ENCODE measurements at regions not wholly inside any gene's neighbourhood (a gene's known extent, or its start where the extent isn't known, plus 50 kb on each side); places are given as distances from the start of the nearest gene placed in this dataset.

- no peak for TF ChIP-seq CTCF (IDR thresholded peaks at IDR 0.05)
- H3K4me2 ChIP-seq (ENCODE audit: low read length), result no peak overlapping the region
- H3K79me2 ChIP-seq, result no peaks in the 10 kb centered on the region
- H3K27ac ChIP-seq, result no peak overlapping the region
- H3K36me3 ChIP-seq (ENCODE audit: control insufficient read depth, insufficient read depth, low read length), result no peaks in the 10 kb centered on the region
- H3K4me1 ChIP-seq, result no peaks in the 10 kb centered on the region
- H3K27me3 ChIP-seq (ENCODE audit: control insufficient read depth, insufficient read depth, low read length), result no peaks in the 10 kb centered on the region
- no peak overlapping the region for H3K9ac ChIP-seq
- H3K9me3 ChIP-seq (ENCODE audit: control insufficient read depth, low read length), result no peaks in the 10 kb centered on the region
- no peak overlapping the region for H2AFZ ChIP-seq
- H3K4me3 ChIP-seq (ENCODE audit: low read depth, low read length), result no peak overlapping the region
Observed at GRCh38 chr16:54796211-54796610, 134.5 kb upstream of the IRX5 start.

- no peak overlapping the region for H2AFZ ChIP-seq
- no peak for TF ChIP-seq CTCF (IDR thresholded peaks at IDR 0.05)
- no peak overlapping the region for H3K9ac ChIP-seq
- H3K9me3 ChIP-seq (ENCODE audit: control insufficient read depth, low read length), result no peaks in the 10 kb centered on the region
- H3K27me3 ChIP-seq (ENCODE audit: control insufficient read depth, insufficient read depth, low read length), result no peaks in the 10 kb centered on the region
- no peaks in the 10 kb centered on the region for H3K4me1 ChIP-seq
- no peak overlapping the region for H3K27ac ChIP-seq
- H3K4me2 ChIP-seq (ENCODE audit: low read length), result no peak overlapping the region
- no peak overlapping the region for H3K4me3 ChIP-seq (ENCODE audit: low read depth, low read length)
- H3K36me3 ChIP-seq (ENCODE audit: control insufficient read depth, insufficient read depth, low read length), result no peaks in the 10 kb centered on the region
- no peaks in the 10 kb centered on the region for H3K79me2 ChIP-seq
Observed at GRCh38 chr16:54792811-54793210, 137.9 kb upstream of the IRX5 start.

- Histone ChIP-seq H3K9me3 (ENCODE audit: control insufficient read depth, low read length) (no peaks in the 10 kb centered on the region), H3K36me3 (ENCODE audit: control insufficient read depth, insufficient read depth, low read length) (no peaks in the 10 kb centered on the region), H3K4me2 (ENCODE audit: low read length) (no peak overlapping the region), H3K9ac (no peak overlapping the region), H3K4me1 (no peaks in the 10 kb centered on the region), H3K79me2 (no peaks in the 10 kb centered on the region), H3K4me3 (ENCODE audit: low read depth, low read length) (no peak overlapping the region), H3K27me3 (ENCODE audit: control insufficient read depth, insufficient read depth, low read length) (no peaks in the 10 kb centered on the region), H3K27ac (no peak overlapping the region), H2AFZ (no peak overlapping the region)
- TF ChIP-seq CTCF (IDR thresholded peaks at IDR 0.05), result no peak
Observed at GRCh38 chr16:54787045-54787444, 143.6 kb upstream of the IRX5 start.

GRCh38 chr16:54783980-54784379 lies 146.7 kb upstream of the IRX5 start:
- Histone ChIP-seq H3K27me3 (ENCODE audit: control insufficient read depth, insufficient read depth, low read length) (no peaks in the 10 kb centered on the region), H3K4me2 (ENCODE audit: low read length) (no peak overlapping the region), H3K79me2 (no peaks in the 10 kb centered on the region), H3K36me3 (ENCODE audit: control insufficient read depth, insufficient read depth, low read length) (no peaks in the 10 kb centered on the region), H3K9ac (no peak overlapping the region), H3K27ac (no peak overlapping the region), H2AFZ (no peak overlapping the region), H3K4me3 (ENCODE audit: low read depth, low read length) (no peak overlapping the region), H3K4me1 (no peaks in the 10 kb centered on the region), H3K9me3 (ENCODE audit: control insufficient read depth, low read length) (no peaks in the 10 kb centered on the region)
- no peak for TF ChIP-seq CTCF (IDR thresholded peaks at IDR 0.05)

- H3K9ac ChIP-seq, result no peak overlapping the region
- no peak overlapping the region for H2AFZ ChIP-seq
- H3K36me3 ChIP-seq (ENCODE audit: control insufficient read depth, insufficient read depth, low read length), result no peaks in the 10 kb centered on the region
- no peaks in the 10 kb centered on the region for H3K79me2 ChIP-seq
- TF ChIP-seq CTCF (IDR thresholded peaks at IDR 0.05), result no peak
- no peaks in the 10 kb centered on the region for H3K27me3 ChIP-seq (ENCODE audit: control insufficient read depth, insufficient read depth, low read length)
- H3K4me1 ChIP-seq, result no peaks in the 10 kb centered on the region
- no peak overlapping the region for H3K4me3 ChIP-seq (ENCODE audit: low read depth, low read length)
- H3K9me3 ChIP-seq (ENCODE audit: control insufficient read depth, low read length), result no peaks in the 10 kb centered on the region
- no peak overlapping the region for H3K4me2 ChIP-seq (ENCODE audit: low read length)
- no peak overlapping the region for H3K27ac ChIP-seq
Observed at GRCh38 chr16:54783226-54783625, 147.4 kb upstream of the IRX5 start.
